ENCODE measurements at regions not wholly inside any gene's neighbourhood (a gene's known extent, or its start where the extent isn't known, plus 50 kb on each side); places are given as distances from the start of the nearest gene placed in this dataset.

- CTCF ChIA-PET = no interaction called here
- DNase-seq (ENCODE audit: low read depth, low spot score) = no peak
Measured at GRCh38 chr2:195304310-195304709, 352.7 kb upstream of the SLC39A10 start.

DNA sequence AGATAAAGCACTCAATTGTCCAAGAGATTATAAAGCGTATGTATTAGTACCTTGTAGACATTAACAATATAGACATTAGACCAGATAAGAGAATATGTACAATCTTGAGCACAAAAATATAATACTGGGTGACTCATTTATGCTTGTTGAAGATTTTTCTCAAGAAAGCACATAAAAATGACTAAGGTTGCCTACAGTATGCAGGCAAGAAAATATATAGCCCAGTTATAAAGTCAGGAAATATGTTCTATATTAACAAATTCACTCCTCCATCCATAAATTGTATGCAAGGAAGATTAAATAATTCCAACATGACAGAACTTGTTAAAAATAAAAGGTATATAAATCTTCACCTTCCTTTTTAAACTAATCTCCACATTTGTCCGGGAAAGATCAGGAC is 356.4 kb upstream of the SLC39A10 start:
- no peak overlapping the region for H3K4me3 ChIP-seq (ENCODE audit: low read depth, low read length)
- POLR2A ChIA-PET = no interaction called here
- no peak for TF ChIP-seq CTCF (IDR thresholded peaks at IDR 0.05; ENCODE audit: insufficient read depth, low read length, missing control alignments)
- no peak for DNase-seq (ENCODE audit: low read depth, low spot score)
- CTCF ChIA-PET = no interaction called here

More at GRCh38 chr2:195304310-195304709, 352.7 kb upstream of the SLC39A10 start:
- POLR2A ChIA-PET = no interaction called here
- H3K4me3 ChIP-seq (ENCODE audit: low read depth, low read length) = no peak overlapping the region
- peak; percentile 8 for TF ChIP-seq CTCF (IDR thresholded peaks at IDR 0.05; ENCODE audit: insufficient read depth, low read length, missing control alignments)

DNA sequence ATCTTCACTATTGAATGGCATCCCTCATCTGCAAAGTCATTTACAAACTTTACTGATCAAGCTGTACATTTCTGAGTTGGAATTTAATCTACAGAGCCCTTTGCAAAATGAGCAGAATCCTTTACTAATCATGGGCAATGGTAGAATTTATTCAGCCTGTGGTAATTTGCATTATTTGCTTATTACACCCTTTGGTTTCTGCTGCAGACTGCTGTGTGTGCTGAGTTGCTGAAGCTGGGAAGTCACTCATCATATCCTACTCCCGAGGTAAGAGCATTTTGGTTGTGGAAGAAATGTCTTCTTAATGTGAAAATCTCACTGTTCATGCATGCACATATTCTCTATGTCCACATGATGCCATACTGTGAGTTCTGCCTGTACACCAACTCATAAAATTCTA is 357.4 kb upstream of the SLC39A10 start:
- no peak overlapping the region for H3K4me3 ChIP-seq (ENCODE audit: low read depth, low read length)
- ChIA-PET POLR2A (no interaction called here), CTCF (interaction anchor here (1.3 kb wide), 1 partner anchor 9 kb away, joined by 3 read pairs; no protein-coding TSS in a partner anchor)
- no peak for TF ChIP-seq CTCF (IDR thresholded peaks at IDR 0.05; ENCODE audit: insufficient read depth, low read length, missing control alignments)
- no peak for DNase-seq (ENCODE audit: low read depth, low spot score)

GRCh38 chr2:195296490-195296889 is 360.5 kb upstream of the SLC39A10 start:
- CTCF ChIA-PET = no interaction called here
- no peak for TF ChIP-seq CTCF (IDR thresholded peaks at IDR 0.05; ENCODE audit: insufficient read depth, low read length, missing control alignments)

GRCh38 chr2:195289081-195289480 is 367.9 kb upstream of the SLC39A10 start:
- TF ChIP-seq CTCF (IDR thresholded peaks at IDR 0.05; ENCODE audit: insufficient read depth, low read length, missing control alignments) = no peak
- POLR2A ChIA-PET = no interaction called here
- DNase-seq (ENCODE audit: low read depth, low spot score) = no peak
- CTCF ChIA-PET = no interaction called here
- H3K4me3 ChIP-seq (ENCODE audit: low read depth, low read length) = no peak overlapping the region

More at GRCh38 chr2:195296490-195296889, 360.5 kb upstream of the SLC39A10 start:
- H3K4me3 ChIP-seq (ENCODE audit: low read depth, low read length) = no peak overlapping the region
- no peak for DNase-seq (ENCODE audit: low read depth, low spot score)
- POLR2A ChIA-PET = no interaction called here

GRCh38 chr2:195279840-195280427 is 377.1 kb upstream of the SLC39A10 start:
- no peak overlapping the region for H3K4me3 ChIP-seq (ENCODE audit: low read depth, low read length)
- no peak for DNase-seq (ENCODE audit: low read depth, low spot score)
- no peak for TF ChIP-seq CTCF (IDR thresholded peaks at IDR 0.05; ENCODE audit: insufficient read depth, low read length, missing control alignments)
- ChIA-PET POLR2A (no interaction called here), CTCF (no interaction called here)

Data from AG04449 (cell line).